Spleen (tissue), 11 donors: ENCODE measurements at regions not wholly inside any gene's neighbourhood (a gene's known extent, or its start where the extent isn't known, plus 50 kb on each side); places are given as distances from the start of the nearest gene placed in this dataset.
A peak's percentile ranks its signal among the peaks of the same experiment; 100 is the strongest.

Source experiments
- DNase-seq: peaks from one replicate; pipeline ENCODE4 v3.0.0-alpha.2; 2020
- H3K27ac ChIP-seq, 8 donors: fragments of 200-600 bp; sonication (generic) in 7 of 8; 1 replicate in 4 of 8; 2 replicates in 4 of 8; pipeline versions ENCODE4 v1.5.0 to v1.8.0; 2016 to 2021; ENCODE audit warnings: inconsistent platforms in 4 of 8, mild to moderate bottlenecking in 4 of 8, moderate library complexity in 1 of 8
- H3K27me3 ChIP-seq, 7 donors: fragments of 200-600 bp; sonication (generic) in 6 of 7; replicated peaks in 1 of 7; 1 replicate in 4 of 7; 2 replicates in 3 of 7; pipeline versions ENCODE4 v1.5.0 to v1.8.0; 2016 to 2021; ENCODE audit warnings: inconsistent platforms in 3 of 7, mild to moderate bottlenecking in 1 of 7
- H3K36me3 ChIP-seq, 6 donors: fragments of 200-600 bp; sonication (generic) in 5 of 6; 1 replicate in 4 of 6; 2 replicates in 2 of 6; pipeline versions ENCODE4 v1.5.0 to v1.8.0; 2016 to 2021; ENCODE audit warnings: inconsistent platforms in 2 of 6
- H3K4me1 ChIP-seq, 6 donors: fragments of 200-600 bp; sonication (generic) in 5 of 6; 1 replicate in 3 of 6; 2 replicates in 3 of 6; pipeline versions ENCODE4 v1.5.0 to v1.8.0; 2016 to 2021; ENCODE audit warnings: inconsistent platforms in 3 of 6
- H3K4me3 ChIP-seq, 8 donors: fragments of 200-600 bp; sonication (generic) in 7 of 8; 1 replicate in 4 of 8; 2 replicates in 4 of 8; pipeline versions ENCODE4 v1.5.0 to v1.8.0; 2016 to 2021; ENCODE audit warnings: inconsistent platforms in 4 of 8, mild to moderate bottlenecking in 4 of 8, moderate library complexity in 2 of 8
- H3K9me3 ChIP-seq, 8 donors: fragments of 200-600 bp; sonication (generic) in 7 of 8; 1 replicate in 4 of 8; 2 replicates in 4 of 8; pipeline versions ENCODE4 v1.5.0 to v1.8.0; 2016 to 2021; ENCODE audit warnings: inconsistent platforms in 4 of 8
- POLR2A ChIP-seq, 3 donors: fragments of 450-650 bp; IDR thresholded peaks; one replicate each; pipeline ENCODE4 v1.5.1; 2017; ENCODE audit warnings: antibody characterized with exemption in 3 of 3, mild to moderate bottlenecking in 1 of 3
- POLR2AphosphoS5 ChIP-seq, 3 donors: sonication (generic); formaldehyde crosslinking; IDR thresholded peaks; one replicate each; pipeline ENCODE4 v1.5.1; 2017; ENCODE audit warnings: antibody characterized with exemption in 3 of 3
- WGBS, 5 donors: extraction: QIAGEN DNeasy Blood & Tissue Kit in 3 of 5; methylation state at CpG; one replicate each; pipeline versions ENCODE4 v1.1.5 to v1.1.7; 2013 to 2018; 5-methylcytosine and 5-hydroxymethylcytosine counted together
- intact Hi-C: fragments of 100-400 bp; cut with DNase I; formaldehyde crosslinking; loops from one replicate; pipeline ENCODE4 v1.15.0; 2023; ENCODE audit warnings: low total_unique reads
- TF ChIP-seq, protein P1 (sequence below), 11 experiments: fragments of 200-600 bp in 7 of 11; fragments of 450-650 bp in 4 of 11; sonication (generic) in 4 of 11; IDR thresholded peaks in 8 of 11; conservative IDR thresholded peaks in 3 of 11; 1 replicate in 7 of 11; 2 replicates in 4 of 11; pipeline versions ENCODE4 v1.4.0 to v1.8.0; 2016 to 2021; ENCODE audit warnings: antibody characterized with exemption in 11 of 11, inconsistent platforms in 4 of 11, mild to moderate bottlenecking in 1 of 11
- donor health status: healthy with polysubstance abuse.
- donor health status: DM: no; HTN: no; CAD: no; lungs with moderate emphysema.
- donor health status: DM: no; HTN: no; CAD: no.
- donor health status: Bipolar disorder and iron deficiency.
- donor health status: healthy.
- donor health status: DM: no; HTN: no; CAD: no.
- donor health status: DM: yes; HTN: yes; CAD: no.

DNA sequence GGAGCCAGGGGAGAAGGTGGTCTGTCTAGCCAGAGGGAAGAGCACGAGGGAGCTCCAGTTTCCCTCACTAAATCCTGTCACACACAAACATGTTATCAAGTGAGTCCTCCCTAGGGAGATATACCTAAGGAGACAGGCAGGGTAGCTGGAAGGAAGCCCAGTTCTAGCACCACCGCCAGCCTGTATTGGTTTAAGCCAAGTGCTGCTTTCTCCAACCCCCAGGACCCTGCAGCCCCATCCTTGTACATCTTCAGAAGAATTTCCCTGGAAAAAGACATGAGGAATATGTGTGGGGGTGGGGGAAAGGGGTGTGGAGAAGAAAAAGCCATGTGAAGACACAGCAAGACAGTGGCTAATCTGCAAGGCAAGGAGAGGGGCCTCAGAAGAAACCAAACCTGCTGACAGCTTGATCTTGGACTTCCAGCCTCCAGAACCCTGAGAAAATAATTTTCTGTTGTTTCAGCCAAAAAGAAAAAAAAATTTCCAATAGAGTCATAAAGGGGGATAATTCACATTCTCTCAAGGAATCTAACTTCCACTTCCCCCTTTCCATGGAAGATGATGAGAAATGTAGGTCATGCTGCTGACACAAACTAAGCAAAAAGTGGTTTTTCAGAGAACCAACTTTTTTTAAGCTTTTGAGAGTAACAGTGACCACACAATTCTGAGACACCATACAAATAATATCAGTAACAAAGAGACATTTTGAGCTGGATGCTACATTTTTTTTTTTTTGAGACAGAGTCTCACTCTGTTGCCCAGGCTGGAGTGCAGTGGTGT is 103.2 kb upstream of the PRDM1 start:
- no peak overlapping the region for H3K27ac ChIP-seq
- peaks cover 0 to 79% (median 36%) of the 10 kb centered on the region in 7 donors for H3K27me3 ChIP-seq
- DNase-seq: no peak
- no peaks in the 10 kb centered on the region for H3K36me3 ChIP-seq
- no peaks in the 10 kb centered on the region for H3K9me3 ChIP-seq
- H3K4me3 ChIP-seq: no peak overlapping the region
- H3K4me1 ChIP-seq: peaks cover 16 to 28% (median 22%) of the 10 kb centered on the region in 6 donors
- intact Hi-C loops: no loop called here
- TF ChIP-seq POLR2A (IDR thresholded peaks at IDR 0.05): no peak
- TF ChIP-seq, protein P1, sequence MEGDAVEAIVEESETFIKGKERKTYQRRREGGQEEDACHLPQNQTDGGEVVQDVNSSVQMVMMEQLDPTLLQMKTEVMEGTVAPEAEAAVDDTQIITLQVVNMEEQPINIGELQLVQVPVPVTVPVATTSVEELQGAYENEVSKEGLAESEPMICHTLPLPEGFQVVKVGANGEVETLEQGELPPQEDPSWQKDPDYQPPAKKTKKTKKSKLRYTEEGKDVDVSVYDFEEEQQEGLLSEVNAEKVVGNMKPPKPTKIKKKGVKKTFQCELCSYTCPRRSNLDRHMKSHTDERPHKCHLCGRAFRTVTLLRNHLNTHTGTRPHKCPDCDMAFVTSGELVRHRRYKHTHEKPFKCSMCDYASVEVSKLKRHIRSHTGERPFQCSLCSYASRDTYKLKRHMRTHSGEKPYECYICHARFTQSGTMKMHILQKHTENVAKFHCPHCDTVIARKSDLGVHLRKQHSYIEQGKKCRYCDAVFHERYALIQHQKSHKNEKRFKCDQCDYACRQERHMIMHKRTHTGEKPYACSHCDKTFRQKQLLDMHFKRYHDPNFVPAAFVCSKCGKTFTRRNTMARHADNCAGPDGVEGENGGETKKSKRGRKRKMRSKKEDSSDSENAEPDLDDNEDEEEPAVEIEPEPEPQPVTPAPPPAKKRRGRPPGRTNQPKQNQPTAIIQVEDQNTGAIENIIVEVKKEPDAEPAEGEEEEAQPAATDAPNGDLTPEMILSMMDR (IDR thresholded peaks at IDR 0.05 in 8 of 11, conservative IDR thresholded peaks at IDR 0.05 in 3 of 11): no peak
- no peak for TF ChIP-seq POLR2AphosphoS5 (IDR thresholded peaks at IDR 0.05)
- WGBS, 5 donors: 72 to 90% (median 79%) methylated on average over 2 of the region's 2 CpGs

- 58 to 70% (median 68%) methylated on average over 14 to 15 of the region's 15 CpGs for WGBS, 5 donors
- no peak overlapping the region for H3K27ac ChIP-seq
- H3K4me3 ChIP-seq: peak overlapping the region in 4 of 8 donors; percentile 37 to 65 (median 46)
- intact Hi-C loops: no loop called here
- H3K4me1 ChIP-seq: peaks cover 16 to 28% (median 22%) of the 10 kb centered on the region in 6 donors
- DNase-seq: no peak
- TF ChIP-seq POLR2A (IDR thresholded peaks at IDR 0.05) (no peak), POLR2AphosphoS5 (IDR thresholded peaks at IDR 0.05) (no peak)
- TF ChIP-seq, protein P1 (IDR thresholded peaks at IDR 0.05 in 8 of 11, conservative IDR thresholded peaks at IDR 0.05 in 3 of 11): no peak
- H3K36me3 ChIP-seq: no peaks in the 10 kb centered on the region
- peaks cover 0 to 69% (median 36%) of the 10 kb centered on the region in 7 donors for H3K27me3 ChIP-seq
- H3K9me3 ChIP-seq: no peaks in the 10 kb centered on the region
Measured at GRCh38 chr6:105981888-105982358, 104.2 kb upstream of the PRDM1 start.

DNA sequence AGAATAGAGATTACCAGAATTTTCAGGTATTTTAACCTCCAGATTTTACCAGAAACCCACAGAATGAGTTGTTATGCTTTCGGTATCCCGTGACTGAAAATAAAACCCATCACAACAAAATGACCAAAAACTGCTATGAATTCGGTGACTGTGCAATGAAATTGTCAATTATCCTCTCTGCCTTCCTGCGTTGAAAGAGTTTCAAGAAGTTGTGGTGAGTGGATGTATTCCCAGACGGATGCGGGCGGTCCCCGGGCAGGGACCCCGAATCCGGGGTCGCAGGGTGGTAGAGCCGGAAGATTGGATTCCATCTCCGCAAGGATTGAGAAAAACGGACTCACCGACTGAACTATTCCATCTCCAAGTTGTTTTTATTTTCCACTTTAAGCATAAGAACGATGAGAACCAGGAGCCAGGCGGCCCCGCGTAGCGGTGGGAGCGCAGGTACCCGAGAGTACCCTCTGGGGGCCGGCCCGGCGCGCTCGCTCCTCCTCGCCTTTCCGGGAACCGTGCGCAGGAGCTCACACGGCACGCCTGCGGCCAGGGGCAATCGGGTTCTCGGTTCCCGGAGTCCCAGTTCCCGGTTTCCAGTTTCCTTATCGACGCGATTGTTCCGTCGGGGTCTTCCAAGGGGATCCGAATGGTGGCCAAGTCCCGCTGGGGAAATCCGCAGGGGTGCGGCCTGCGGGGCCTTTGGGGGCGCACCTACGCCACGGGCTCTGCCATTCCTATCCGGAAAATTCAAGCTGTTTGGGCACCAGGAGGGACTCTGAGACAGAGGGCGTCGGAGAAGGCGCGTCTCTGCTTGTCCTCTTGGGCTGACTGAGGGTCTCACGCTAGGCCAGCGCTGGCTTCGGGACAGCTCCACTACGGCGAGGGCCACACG is 104.9 kb upstream of the PRDM1 start:
- Histone ChIP-seq H3K4me1 (peaks cover 15 to 26% (median 20%) of the 10 kb centered on the region in 6 donors), H3K27me3 (peaks cover 0 to 65% (median 33%) of the 10 kb centered on the region in 7 donors), H3K27ac (peak overlapping the region in 2 of 8 donors; percentile 21 to 47), H3K36me3 (no peaks in the 10 kb centered on the region), H3K4me3 (peak overlapping the region; percentile 19 to 65 (median 36)), H3K9me3 (no peaks in the 10 kb centered on the region)
- intact Hi-C loops: no loop called here
- TF ChIP-seq POLR2A (IDR thresholded peaks at IDR 0.05): no peak
- TF ChIP-seq, protein P1 (IDR thresholded peaks at IDR 0.05 in 8 of 11, conservative IDR thresholded peaks at IDR 0.05 in 3 of 11): no peak
- TF ChIP-seq POLR2AphosphoS5 (IDR thresholded peaks at IDR 0.05): peak in 2 of 3 donors; percentile 30 to 46
- peak; percentile 87 for DNase-seq
- WGBS, 5 donors: 8 to 14% (median 9%) methylated on average over 47 to 62 of the region's 62 CpGs
